ENCODE measurements at regions not wholly inside any gene's neighbourhood (a gene's known extent, or its start where the extent isn't known, plus 50 kb on each side); places are given as distances from the start of the nearest gene placed in this dataset.
"Not testable (repeated sequence)": the region's sequence is repeated elsewhere in the genome, so short reads cannot be mapped to it uniquely, and the experiment has no call there.

GRCh38 chr17:70454377-70454776 lies 285.0 kb downstream of the KCNJ2 start:
- DNase-seq = no peak

- no peak for DNase-seq
Observed at GRCh38 chr17:70454908-70455307, 285.6 kb downstream of the KCNJ2 start.

GRCh38 chr17:70464995-70465394 lies 295.7 kb downstream of the KCNJ2 start:
- DNase-seq = no peak

GRCh38 chr17:70468661-70469060 lies 299.3 kb downstream of the KCNJ2 start:
- DNase-seq = no peak

- DNase-seq = no peak
Observed at GRCh38 chr17:70473049-70473448, 303.7 kb downstream of the KCNJ2 start.

GRCh38 chr17:70476368-70476767 lies 307.0 kb downstream of the KCNJ2 start:
- DNase-seq = no peak

GRCh38 chr17:70478902-70479301 lies 309.6 kb downstream of the KCNJ2 start:
- no peak for DNase-seq

GRCh38 chr17:70479779-70480178 lies 310.4 kb downstream of the KCNJ2 start:
- DNase-seq = no peak

- DNase-seq = no peak
Observed at GRCh38 chr17:70483624-70484023, 314.3 kb downstream of the KCNJ2 start.

- DNase-seq = no peak
Observed at GRCh38 chr17:70484050-70484449, 314.7 kb downstream of the KCNJ2 start.

- no peak for DNase-seq
Observed at GRCh38 chr17:70484496-70484895, 315.2 kb downstream of the KCNJ2 start.

GRCh38 chr17:70492368-70492767 lies 323.0 kb downstream of the KCNJ2 start:
- no peak for DNase-seq

GRCh38 chr17:70493277-70493874 lies 324.0 kb downstream of the KCNJ2 start:
- DNase-seq = no peak

- no peak for DNase-seq
Observed at GRCh38 chr17:70498631-70499030, 329.3 kb downstream of the KCNJ2 start.

GRCh38 chr17:70499067-70499786 lies 329.9 kb downstream of the KCNJ2 start:
- DNase-seq = no peak

GRCh38 chr17:70503449-70503848 lies 334.1 kb downstream of the KCNJ2 start:
- no peak for DNase-seq

- no peak for DNase-seq
Observed at GRCh38 chr17:70510288-70510687, 341.0 kb downstream of the KCNJ2 start.

GRCh38 chr17:70517816-70518215 lies 348.5 kb downstream of the KCNJ2 start:
- DNase-seq = no peak

- no peak for DNase-seq
Observed at GRCh38 chr17:70519300-70519699, 350.0 kb downstream of the KCNJ2 start.

GRCh38 chr17:70520447-70520846 lies 351.1 kb downstream of the KCNJ2 start:
- DNase-seq = no peak

- DNase-seq = no peak
Observed at GRCh38 chr17:70520956-70521355, 351.6 kb downstream of the KCNJ2 start.

- DNase-seq = no peak
Observed at GRCh38 chr17:70521821-70522256, 352.5 kb downstream of the KCNJ2 start.

- no peak for DNase-seq
Observed at GRCh38 chr17:70523426-70523825, 354.1 kb downstream of the KCNJ2 start.

GRCh38 chr17:70525035-70525434 lies 355.7 kb downstream of the KCNJ2 start:
- not testable (repeated sequence) for DNase-seq

GRCh38 chr17:70525961-70526360 lies 356.6 kb downstream of the KCNJ2 start:
- DNase-seq = no peak
